HL-60 (cell line): ENCODE measurements at regions not wholly inside any gene's neighbourhood (a gene's known extent, or its start where the extent isn't known, plus 50 kb on each side); places are given as distances from the start of the nearest gene placed in this dataset.

ENCODE experiments used
- DNase-seq, 2 experiments: peaks; one replicate each; pipeline ENCODE4 v3.0.0-alpha.2; 2010 to 2020; ENCODE audit warnings: low read depth in 1 of 2, low spot score in 1 of 2
- H3K27ac ChIP-seq: fragments of 250-450 bp; sonication (Bioruptor Pico); replicated peaks from 2 replicates; pipeline ENCODE4 v1.5.1; 2020; ENCODE audit warnings: mild to moderate bottlenecking, moderate library complexity
- H3K27me3 ChIP-seq: fragments of 250-450 bp; sonication (Bioruptor Pico); 2 replicates; pipeline ENCODE4 v1.5.1; 2021; ENCODE audit warnings: mild to moderate bottlenecking, moderate library complexity; ENCODE audit not compliant: insufficient read depth, poor library complexity, severe bottlenecking
- H3K4me3 ChIP-seq: replicated peaks from 2 replicates; pipeline ENCODE4 v1.5.1; 2011; ENCODE audit warnings: mild to moderate bottlenecking, control low read depth, low read length; ENCODE audit not compliant: insufficient read depth
- CTCF ChIP-seq: IDR thresholded peaks from one replicate; pipeline ENCODE4 v1.5.1; 2011; ENCODE audit warnings: low read length, control low read depth, inconsistent platforms; ENCODE audit not compliant: insufficient read depth
- GABPA ChIP-seq: IDR thresholded peaks from 2 replicates; pipeline ENCODE4 v1.6.1; 2012; ENCODE audit warnings: low read depth
- POLR2AphosphoS5 ChIP-seq: IDR thresholded peaks from 2 replicates; pipeline ENCODE4 v1.6.1; 2012; ENCODE audit warnings: low read depth
- REST ChIP-seq: IDR thresholded peaks from 2 replicates; pipeline ENCODE4 v1.6.1; 2012; ENCODE audit warnings: low read depth; ENCODE audit not compliant: insufficient replicate concordance
- SPI1 ChIP-seq: IDR thresholded peaks from 2 replicates; pipeline ENCODE4 v1.6.1; 2012; ENCODE audit warnings: low read depth, mild to moderate bottlenecking, borderline replicate concordance

GRCh38 chr1:168392958-168393549 is 112.4 kb downstream of the TBX19 start:
- TF ChIP-seq REST (no peak), CTCF (no peak), SPI1 (no peak), GABPA (no peak), POLR2AphosphoS5 (no peak)
- Histone ChIP-seq H3K27me3 (peaks cover 3% of the 10 kb centered on the region), H3K27ac (no peak overlapping the region), H3K4me3 (no peak overlapping the region)
- DNase-seq: no peak

GRCh38 chr1:168391851-168392681 is 111.4 kb downstream of the TBX19 start:
- Histone ChIP-seq H3K4me3 (no peak overlapping the region), H3K27ac (no peak overlapping the region), H3K27me3 (no peaks in the 10 kb centered on the region)
- no peak for TF ChIP-seq GABPA
- TF ChIP-seq SPI1: no peak
- no peak for TF ChIP-seq POLR2AphosphoS5
- TF ChIP-seq CTCF: no peak
- TF ChIP-seq REST: no peak
- no peak for DNase-seq

GRCh38 chr1:168390271-168390670 is 109.6 kb downstream of the TBX19 start:
- Histone ChIP-seq H3K27ac (no peak overlapping the region), H3K27me3 (no peaks in the 10 kb centered on the region), H3K4me3 (no peak overlapping the region)
- TF ChIP-seq GABPA (no peak), POLR2AphosphoS5 (no peak), CTCF (no peak), REST (no peak), SPI1 (no peak)
- DNase-seq: no peak
